ENCODE measurements at regions not wholly inside any gene's neighbourhood (a gene's known extent, or its start where the extent isn't known, plus 50 kb on each side); places are given as distances from the start of the nearest gene placed in this dataset.

DNA sequence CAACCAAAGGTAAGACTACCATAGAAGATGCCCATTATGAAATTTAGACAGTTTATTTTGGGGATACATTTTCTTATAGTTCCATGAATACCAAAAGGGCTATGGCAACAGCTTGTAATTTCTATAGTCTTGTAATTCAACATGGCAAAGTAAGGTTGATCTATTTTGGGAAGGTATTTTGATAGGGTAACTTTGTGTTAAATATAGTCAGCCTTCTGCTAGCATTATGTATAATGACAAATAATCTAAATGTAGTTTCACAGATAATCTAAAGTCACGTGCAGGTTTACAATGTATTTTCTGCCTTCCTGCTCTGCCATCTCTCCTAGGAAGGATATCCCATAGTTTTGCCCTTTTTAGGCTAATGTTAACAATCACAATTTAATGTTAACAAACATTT is 85.9 kb upstream of the DPH5 start:
- peaks cover 0 to 6% (median 4%) of the 10 kb centered on the region in 3 donors for H3K27me3 Mint-ChIP-seq (ENCODE audit: low read depth in 3 of 3)
- no peak for DNase-seq
- peak overlapping the region; percentile 46 to 77 (median 68) for H3K4me3 Mint-ChIP-seq

GRCh38 chr1:101109791-101110190 is 84.2 kb upstream of the DPH5 start:
- peaks cover 37 to 54% of the 10 kb centered on the region in 2 donors for H3K4me1 Mint-ChIP-seq
- peaks cover 0 to 6% (median 0%) of the 10 kb centered on the region in 3 donors for H3K36me3 Mint-ChIP-seq
- peak overlapping the region in 5 of 6 donors; percentile 46 to 99 (median 98) for H3K27ac Mint-ChIP-seq
- no peak overlapping the region for H3K4me3 Mint-ChIP-seq
- peaks cover 0 to 8% (median 4%) of the 10 kb centered on the region in 3 donors for H3K27me3 Mint-ChIP-seq (ENCODE audit: low read depth in 3 of 3)
- DNase-seq: no peak
- peaks cover 0 to 2% (median 0%) of the 10 kb centered on the region in 6 donors for H3K9me3 Mint-ChIP-seq

More for the DNA sequence above, 85.9 kb upstream of the DPH5 start:
- Mint-ChIP-seq H3K36me3 (peaks cover 0 to 6% (median 0%) of the 10 kb centered on the region in 3 donors), H3K27ac (peak overlapping the region; percentile 96 to 100 (median 98)), H3K4me1 (peaks cover 41 to 61% of the 10 kb centered on the region in 2 donors), H3K9me3 (peaks cover 0 to 2% (median 0%) of the 10 kb centered on the region in 6 donors)

- no peak for DNase-seq
- H3K4me3 Mint-ChIP-seq: no peak overlapping the region
- peaks cover 0 to 6% (median 0%) of the 10 kb centered on the region in 3 donors for H3K36me3 Mint-ChIP-seq
- peaks cover 0 to 8% (median 4%) of the 10 kb centered on the region in 3 donors for H3K27me3 Mint-ChIP-seq (ENCODE audit: low read depth in 3 of 3)
- H3K4me1 Mint-ChIP-seq: peaks cover 33 to 54% of the 10 kb centered on the region in 2 donors
- no peaks in the 10 kb centered on the region for H3K9me3 Mint-ChIP-seq
- H3K27ac Mint-ChIP-seq: peak overlapping the region in 4 of 6 donors; percentile 42 to 65 (median 58)
Measured at GRCh38 chr1:101108111-101108500, 82.5 kb upstream of the DPH5 start.

DNA sequence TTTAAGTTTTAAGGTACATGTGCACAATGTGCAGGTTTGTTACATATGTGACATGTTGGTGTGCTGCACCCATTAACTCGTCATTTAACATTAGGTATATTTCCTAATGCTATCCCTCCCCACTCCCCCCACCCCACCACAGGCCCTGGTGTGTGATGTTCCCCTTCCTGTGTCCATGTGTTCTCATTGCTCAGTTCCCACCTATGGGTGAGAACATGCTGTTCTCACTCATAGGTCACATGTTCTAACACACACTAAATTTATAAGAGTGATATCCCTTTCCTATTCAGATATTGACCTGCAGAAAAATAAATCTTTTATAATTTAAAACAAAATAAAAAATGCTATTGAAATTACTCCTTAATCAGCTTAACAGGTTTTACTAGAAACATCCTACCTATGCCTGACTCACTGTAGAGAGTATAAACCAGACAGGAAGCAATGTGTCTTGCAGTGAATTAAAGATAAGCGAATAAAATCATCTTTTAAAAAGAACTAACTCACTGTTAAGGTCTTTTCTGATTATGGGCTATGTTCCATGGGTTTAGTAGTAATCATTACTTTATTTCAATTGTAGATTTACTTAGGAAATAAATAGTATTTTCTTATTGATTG is 82.0 kb upstream of the DPH5 start:
- Mint-ChIP-seq H3K27me3 (ENCODE audit: low read depth in 3 of 3) (peaks cover 0 to 8% (median 4%) of the 10 kb centered on the region in 3 donors), H3K27ac (peak overlapping the region in 3 of 6 donors; percentile 42 to 65 (median 52)), H3K9me3 (no peaks in the 10 kb centered on the region), H3K36me3 (peaks cover 0 to 6% (median 0%) of the 10 kb centered on the region in 3 donors), H3K4me3 (no peak overlapping the region), H3K4me1 (peaks cover 31 to 49% of the 10 kb centered on the region in 2 donors)
- DNase-seq: peak in 2 of 3 donors; percentile 11 to 24

DNA sequence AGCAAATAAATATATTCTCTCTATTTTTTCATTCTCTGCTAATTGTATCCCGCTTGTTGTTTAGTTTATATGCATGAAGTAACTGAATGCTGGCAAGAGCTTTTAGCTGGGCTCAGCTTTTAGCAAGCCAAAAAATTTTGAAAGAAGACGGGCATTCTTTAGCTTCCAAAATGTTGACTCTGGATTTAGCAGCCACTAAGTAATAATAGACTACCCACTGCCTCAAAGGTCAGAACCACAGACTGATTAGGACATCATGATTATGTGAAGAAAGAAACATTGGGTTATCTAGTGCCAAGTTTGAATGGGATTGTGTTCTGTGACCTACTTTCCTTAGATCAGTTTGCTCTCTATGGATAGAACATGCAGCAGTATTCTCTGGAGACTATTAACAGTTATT is 80.3 kb upstream of the DPH5 start:
- Mint-ChIP-seq H3K9me3 (no peaks in the 10 kb centered on the region), H3K4me3 (no peak overlapping the region), H3K27ac (no peak overlapping the region), H3K27me3 (ENCODE audit: low read depth in 3 of 3) (peaks cover 0 to 4% (median 0%) of the 10 kb centered on the region in 3 donors), H3K4me1 (peaks cover 14 to 32% of the 10 kb centered on the region in 2 donors), H3K36me3 (peaks cover 0 to 6% (median 0%) of the 10 kb centered on the region in 3 donors)
- no peak for DNase-seq

DNA sequence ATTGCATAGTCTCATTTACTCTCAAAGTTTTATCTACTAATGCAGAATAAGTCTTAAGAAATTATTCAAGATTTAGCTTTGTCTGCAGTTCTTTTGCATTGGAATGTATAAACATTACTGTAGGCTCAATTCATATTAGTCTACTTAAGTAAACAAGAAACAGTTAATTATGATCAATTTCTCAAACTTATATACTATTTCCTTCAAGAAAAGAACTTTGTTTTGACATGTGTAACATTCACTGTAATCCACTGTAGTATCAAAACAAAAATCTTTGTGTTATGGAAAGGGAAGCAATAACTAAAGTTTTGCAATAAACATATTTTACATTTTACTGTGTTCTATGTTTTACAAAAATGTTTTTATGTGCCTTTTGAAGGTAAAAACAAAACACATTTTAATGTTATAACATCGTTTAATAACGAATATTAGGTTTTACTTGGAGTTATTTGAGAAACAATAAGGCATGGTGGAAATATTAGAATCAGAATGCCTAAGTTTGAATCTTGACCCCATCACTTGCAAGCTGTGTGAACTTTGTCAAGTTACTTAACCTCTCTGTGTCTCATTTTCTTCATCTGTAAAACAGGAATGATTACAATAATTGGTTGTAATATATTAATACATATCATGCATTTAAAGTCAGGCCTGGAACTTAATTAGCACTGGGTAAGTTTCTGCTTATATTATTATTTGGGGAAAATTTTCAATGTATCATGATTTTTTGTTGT is 77.0 kb upstream of the DPH5 start:
- Mint-ChIP-seq H3K9me3 (no peaks in the 10 kb centered on the region), H3K4me1 (peaks cover 4 to 14% of the 10 kb centered on the region in 2 donors)

DNA sequence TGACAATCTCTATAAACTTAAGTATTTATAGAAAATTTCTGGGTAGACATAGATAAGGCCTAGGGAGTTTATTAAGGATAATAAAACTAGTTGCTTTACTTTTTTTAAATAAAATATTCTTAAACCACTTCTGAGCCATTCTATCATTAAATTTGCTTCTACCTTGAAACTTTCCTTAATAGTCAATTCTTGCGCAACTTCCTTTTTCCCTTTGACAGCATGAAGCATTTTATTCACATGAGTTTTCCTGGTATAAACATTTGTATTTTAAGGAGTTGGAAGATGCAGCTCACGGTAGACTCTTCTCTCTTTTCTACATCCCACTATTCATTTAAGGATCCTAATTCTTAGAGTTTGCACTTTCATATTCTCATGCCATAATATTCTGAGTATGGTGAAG is 75.8 kb upstream of the DPH5 start:
- DNase-seq: no peak
- Mint-ChIP-seq H3K27ac (no peak overlapping the region), H3K4me3 (no peak overlapping the region), H3K27me3 (ENCODE audit: low read depth in 3 of 3) (peaks cover 0 to 6% (median 2%) of the 10 kb centered on the region in 3 donors), H3K9me3 (no peaks in the 10 kb centered on the region), H3K4me1 (peaks cover 0 to 2% of the 10 kb centered on the region in 2 donors), H3K36me3 (no peaks in the 10 kb centered on the region)

More for the DNA sequence above, 77.0 kb upstream of the DPH5 start:
- no peak overlapping the region for H3K4me3 Mint-ChIP-seq
- no peaks in the 10 kb centered on the region for H3K36me3 Mint-ChIP-seq
- H3K27ac Mint-ChIP-seq: no peak overlapping the region
- DNase-seq: no peak
- H3K27me3 Mint-ChIP-seq (ENCODE audit: low read depth in 3 of 3): peaks cover 0 to 6% (median 0%) of the 10 kb centered on the region in 3 donors

- Mint-ChIP-seq H3K27ac (no peak overlapping the region), H3K27me3 (ENCODE audit: low read depth in 3 of 3) (peaks cover 0 to 4% (median 3%) of the 10 kb centered on the region in 3 donors), H3K36me3 (no peaks in the 10 kb centered on the region), H3K4me1 (no peaks in the 10 kb centered on the region), H3K4me3 (no peak overlapping the region), H3K9me3 (no peaks in the 10 kb centered on the region)
- DNase-seq: no peak
Measured at GRCh38 chr1:101100674-101101073, 75.1 kb upstream of the DPH5 start.

DNA sequence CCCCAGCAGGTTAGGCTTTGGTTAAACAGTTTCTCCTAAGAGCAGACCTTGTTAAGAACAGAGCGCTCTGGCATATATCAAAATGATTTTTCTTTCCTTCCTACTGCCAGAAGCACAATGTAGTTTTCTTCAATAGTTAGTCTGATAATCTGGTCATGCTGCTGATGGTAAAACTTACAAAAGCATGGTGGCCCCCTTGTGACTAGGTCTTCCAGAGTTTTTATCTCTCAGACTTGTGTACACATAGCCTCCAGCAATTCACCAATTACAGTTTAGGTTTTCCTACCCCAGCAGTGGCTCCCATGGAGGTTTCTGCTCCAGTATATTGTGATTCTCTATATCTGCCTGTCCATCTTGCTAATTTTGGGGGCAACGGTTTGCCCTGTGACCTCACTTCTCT is 73.3 kb upstream of the DPH5 start:
- H3K9me3 Mint-ChIP-seq: no peaks in the 10 kb centered on the region
- no peak overlapping the region for H3K27ac Mint-ChIP-seq
- H3K4me1 Mint-ChIP-seq: no peaks in the 10 kb centered on the region
- no peak for DNase-seq
- H3K4me3 Mint-ChIP-seq: no peak overlapping the region
- no peaks in the 10 kb centered on the region for H3K36me3 Mint-ChIP-seq
- peaks cover 0 to 4% (median 4%) of the 10 kb centered on the region in 3 donors for H3K27me3 Mint-ChIP-seq (ENCODE audit: low read depth in 3 of 3)

DNA sequence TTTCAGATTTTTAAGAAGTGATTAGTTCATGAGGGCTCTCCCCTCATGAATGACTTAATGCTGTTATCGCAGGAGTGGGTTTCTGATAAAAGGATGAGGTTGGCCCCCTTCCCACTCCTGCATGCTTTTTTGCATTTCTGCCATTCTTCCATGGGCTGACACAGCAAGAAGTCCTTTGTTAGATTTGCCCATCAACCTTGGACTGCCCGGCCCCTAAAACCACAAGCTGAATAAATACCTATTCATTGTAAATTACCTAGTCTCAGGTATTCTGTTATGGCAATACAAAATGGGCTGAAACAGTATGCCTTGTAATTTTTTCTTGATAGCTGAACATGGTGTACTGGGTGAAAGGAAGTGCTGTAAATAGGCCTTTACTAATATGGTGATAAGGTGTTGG is 72.7 kb upstream of the DPH5 start:
- no peaks in the 10 kb centered on the region for H3K36me3 Mint-ChIP-seq
- H3K9me3 Mint-ChIP-seq: no peaks in the 10 kb centered on the region
- peaks cover 0 to 4% (median 4%) of the 10 kb centered on the region in 3 donors for H3K27me3 Mint-ChIP-seq (ENCODE audit: low read depth in 3 of 3)
- DNase-seq: no peak
- peak overlapping the region in 1 of 6 donors; percentile 5 for H3K27ac Mint-ChIP-seq
- no peaks in the 10 kb centered on the region for H3K4me1 Mint-ChIP-seq
- no peak overlapping the region for H3K4me3 Mint-ChIP-seq

GRCh38 chr1:101089613-101090338 is 64.2 kb upstream of the DPH5 start:
- Mint-ChIP-seq H3K27ac (no peak overlapping the region), H3K4me1 (peaks cover 6 to 11% of the 10 kb centered on the region in 2 donors), H3K36me3 (peaks cover 4 to 8% (median 8%) of the 10 kb centered on the region in 3 donors)

DNA sequence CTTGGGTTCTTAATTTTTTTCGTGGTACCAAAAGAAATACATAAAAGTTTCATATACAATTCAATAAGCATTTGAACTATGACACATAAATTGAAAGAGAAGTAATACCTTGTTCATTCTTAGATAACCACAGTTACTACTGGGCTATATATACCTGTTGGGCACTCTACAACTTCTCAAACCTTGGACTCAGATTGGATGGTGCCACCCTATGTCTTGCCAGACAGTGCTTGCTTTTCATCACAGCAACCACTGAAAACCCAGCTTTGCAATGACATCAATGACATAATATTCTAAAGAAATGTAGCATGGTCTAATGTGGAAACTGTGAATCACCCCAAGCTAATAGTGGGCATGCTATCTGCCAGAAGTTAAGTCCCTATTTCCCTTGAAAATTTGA is 62.8 kb upstream of the DPH5 start:
- H3K27me3 Mint-ChIP-seq (ENCODE audit: low read depth in 3 of 3): peaks cover 0 to 2% (median 0%) of the 10 kb centered on the region in 3 donors
- no peak overlapping the region for H3K27ac Mint-ChIP-seq
- no peak overlapping the region for H3K4me3 Mint-ChIP-seq
- no peaks in the 10 kb centered on the region for H3K9me3 Mint-ChIP-seq
- H3K36me3 Mint-ChIP-seq: peaks cover 4 to 15% (median 12%) of the 10 kb centered on the region in 3 donors
- no peak for DNase-seq
- peaks cover 6 to 23% of the 10 kb centered on the region in 2 donors for H3K4me1 Mint-ChIP-seq

More at GRCh38 chr1:101089613-101090338, 64.2 kb upstream of the DPH5 start:
- Mint-ChIP-seq H3K4me3 (no peak overlapping the region), H3K27me3 (ENCODE audit: low read depth in 3 of 3) (no peaks in the 10 kb centered on the region), H3K9me3 (no peaks in the 10 kb centered on the region)
- DNase-seq: no peak

DNA sequence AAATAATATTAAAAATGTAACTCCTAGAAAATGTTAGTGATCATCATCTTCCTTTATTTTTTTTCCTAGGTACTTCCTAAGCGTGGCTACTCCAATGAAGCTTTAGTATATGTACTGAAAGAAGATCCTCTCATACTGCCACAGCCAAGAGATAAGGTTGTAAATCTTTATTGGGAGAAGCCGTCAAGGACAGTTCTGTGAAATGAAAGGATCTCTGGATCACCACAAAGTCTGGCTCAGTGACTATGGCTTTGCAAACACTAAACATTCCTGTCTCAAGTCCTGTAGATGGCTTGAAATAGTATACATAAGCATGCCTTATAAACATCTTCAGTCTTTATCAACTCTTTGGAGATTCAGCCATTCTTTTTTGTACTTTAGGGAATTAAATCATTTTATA is 61.2 kb upstream of the DPH5 start:
- Mint-ChIP-seq H3K36me3 (peaks cover 4 to 21% (median 12%) of the 10 kb centered on the region in 3 donors), H3K27me3 (ENCODE audit: low read depth in 3 of 3) (peaks cover 0 to 3% (median 2%) of the 10 kb centered on the region in 3 donors), H3K4me3 (no peak overlapping the region), H3K27ac (no peak overlapping the region), H3K4me1 (peaks cover 22 to 39% of the 10 kb centered on the region in 2 donors), H3K9me3 (no peaks in the 10 kb centered on the region)
- DNase-seq: no peak
